Heart right ventricle (tissue), 16 donors: ENCODE measurements at regions not wholly inside any gene's neighbourhood (a gene's known extent, or its start where the extent isn't known, plus 50 kb on each side); places are given as distances from the start of the nearest gene placed in this dataset.

Source experiments
- ATAC-seq, 8 donors: fragments of 200-7000 bp; cut with Tn5 transposase; one replicate each; pipeline ENCODE4 v1.9.1; 2020; ENCODE audit warnings: mild to moderate bottlenecking in 8 of 8, moderate library complexity in 8 of 8, moderate number of reproducible peaks in 1 of 8
- DNase-seq, 2 donors: peaks; one replicate each; pipeline ENCODE4 v3.0.0-alpha.2; 2020
- H3K27ac ChIP-seq, 10 donors: fragments of 200-600 bp; sonication (generic) in 2 of 10; one replicate each; pipeline versions ENCODE4 v1.5.0 to v1.8.0; 2020 to 2022; ENCODE audit warnings: mild to moderate bottlenecking in 3 of 10
- H3K27me3 ChIP-seq, 7 donors: fragments of 200-600 bp; one replicate each; pipeline ENCODE4 v1.8.0; 2021 to 2022; ENCODE audit warnings: mild to moderate bottlenecking in 2 of 7
- H3K36me3 ChIP-seq, 9 donors: fragments of 200-600 bp; sonication (generic) in 1 of 9; one replicate each; pipeline versions ENCODE4 v1.5.0 to v1.8.0; 2020 to 2022; ENCODE audit warnings: mild to moderate bottlenecking in 2 of 9
- H3K4me1 ChIP-seq, 9 donors: fragments of 200-600 bp; sonication (generic) in 1 of 9; one replicate each; pipeline versions ENCODE4 v1.5.0 to v1.8.0; 2020 to 2022; ENCODE audit warnings: mild to moderate bottlenecking in 4 of 9
- H3K4me3 ChIP-seq, 10 donors: fragments of 200-600 bp; sonication (generic) in 2 of 10; one replicate each; pipeline versions ENCODE4 v1.5.0 to v1.8.0; 2020 to 2022; ENCODE audit warnings: mild to moderate bottlenecking in 7 of 10, moderate library complexity in 2 of 10
- H3K9me3 ChIP-seq, 11 donors: fragments of 200-600 bp in 10 of 11; sonication (generic) in 2 of 11; one replicate each; pipeline versions ENCODE4 v1.5.0 to v1.8.0; 2013 to 2022; ENCODE audit warnings: mild to moderate bottlenecking in 2 of 11, control low read depth in 1 of 11, moderate library complexity in 1 of 11
- WGBS, 2 donors: extraction: QIAGEN DNeasy Blood & Tissue Kit; methylation state at CpG; one replicate each; pipeline ENCODE4 v1.1.7; 2013; ENCODE audit warnings: inconsistent platforms in 1 of 2; 5-methylcytosine and 5-hydroxymethylcytosine counted together
- intact Hi-C, 10 donors: fragments of 100-400 bp; cut with DNase I; formaldehyde crosslinking; loops; one replicate each; pipeline versions ENCODE4 v1.11.1 to v1.14.2; 2022
- TF ChIP-seq, protein P1 (sequence below), 9 donors: fragments of 200-600 bp; sonication (generic) in 2 of 9; IDR thresholded peaks; one replicate each; pipeline versions ENCODE4 v1.5.0 to v1.8.0; 2021 to 2022; ENCODE audit warnings: antibody characterized with exemption in 9 of 9, mild to moderate bottlenecking in 5 of 9, moderate library complexity in 1 of 9
- donor health status: Arrhythmogenic right ventricular cardiomyopathy.
- donor health status: ischemic (EF 13 %, LVEDD 7.1; RV severe dilation, severe dysfunction).
- donor health status: healthy with polysubstance abuse.
- donor health status: DM: no; HTN: yes; CAD: no.
- donor health status: DM: no; HTN: no; CAD: no.
- donor health status: ischemic (EF 25% LVEDD 6.9; RV normal size, moderate dysfunction).
- donor health status: ischemic (EF 25% LVEDD 5.7; RV mildly dilated, moderate dysfunction).
- donor health status: healthy.
- donor health status: DM: yes; HTN: yes; CAD: no.
- donor health status: Ischemic cardiomyopathy.
- donor health status: ischemic (EF 35%, LVEDD 5.7; RV mildly dilated, moderate dysfunction).
- donor health status: nonischemic (EF 11% LVEDD 7.7; RV severe dilation, severe dysfunction).
- donor health status: DM: yes; HTN: yes; CAD: no.
- donor health status: PGD.
- donor health status: ischemic (EF 29% LVEDD 5.4; RV normal size, mild dysfunction).
- donor health status: nonischemic (EF 23%, LVEDD 6.1; RV moderate dilation, normal function).

DNA sequence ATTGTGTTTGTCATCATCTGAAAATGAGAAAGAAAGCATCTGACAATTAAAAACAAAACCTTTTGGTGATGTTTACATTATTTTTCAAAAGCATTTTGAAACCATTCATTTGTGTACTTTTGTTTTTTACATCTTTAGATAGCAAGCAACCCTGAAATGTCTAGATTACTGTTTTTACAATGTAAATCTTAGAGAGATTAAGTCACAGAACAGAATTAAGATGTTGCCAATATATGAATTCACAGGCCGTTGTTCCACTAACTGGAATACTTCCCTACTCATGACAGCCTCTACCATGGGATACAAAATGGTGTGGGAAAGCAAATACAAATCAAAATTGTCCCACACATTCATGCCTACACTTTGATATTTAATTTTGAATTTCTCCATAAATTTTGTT, 480.0 kb upstream of the ZEB2 start:
- TF ChIP-seq, protein P1, sequence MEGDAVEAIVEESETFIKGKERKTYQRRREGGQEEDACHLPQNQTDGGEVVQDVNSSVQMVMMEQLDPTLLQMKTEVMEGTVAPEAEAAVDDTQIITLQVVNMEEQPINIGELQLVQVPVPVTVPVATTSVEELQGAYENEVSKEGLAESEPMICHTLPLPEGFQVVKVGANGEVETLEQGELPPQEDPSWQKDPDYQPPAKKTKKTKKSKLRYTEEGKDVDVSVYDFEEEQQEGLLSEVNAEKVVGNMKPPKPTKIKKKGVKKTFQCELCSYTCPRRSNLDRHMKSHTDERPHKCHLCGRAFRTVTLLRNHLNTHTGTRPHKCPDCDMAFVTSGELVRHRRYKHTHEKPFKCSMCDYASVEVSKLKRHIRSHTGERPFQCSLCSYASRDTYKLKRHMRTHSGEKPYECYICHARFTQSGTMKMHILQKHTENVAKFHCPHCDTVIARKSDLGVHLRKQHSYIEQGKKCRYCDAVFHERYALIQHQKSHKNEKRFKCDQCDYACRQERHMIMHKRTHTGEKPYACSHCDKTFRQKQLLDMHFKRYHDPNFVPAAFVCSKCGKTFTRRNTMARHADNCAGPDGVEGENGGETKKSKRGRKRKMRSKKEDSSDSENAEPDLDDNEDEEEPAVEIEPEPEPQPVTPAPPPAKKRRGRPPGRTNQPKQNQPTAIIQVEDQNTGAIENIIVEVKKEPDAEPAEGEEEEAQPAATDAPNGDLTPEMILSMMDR (IDR thresholded peaks at IDR 0.05) = no peak
- no peak overlapping the region for H3K4me3 ChIP-seq
- no peaks in the 10 kb centered on the region for H3K27me3 ChIP-seq
- peak overlapping the region in 8 of 10 donors; percentile 5 to 73 (median 56) for H3K27ac ChIP-seq
- H3K4me1 ChIP-seq = peaks cover 0 to 22% (median 4%) of the 10 kb centered on the region in 9 donors
- ATAC-seq (no peak), DNase-seq (no peak)
- H3K36me3 ChIP-seq = no peaks in the 10 kb centered on the region
- intact Hi-C loops = loop anchor here in 2 of 10 donors (5.0 to 10.0 kb wide), 4 partner anchors 125 to 478 kb away; partner anchors contain the start of gene ZEB2 (in 2 of the 2)
- WGBS, 2 donors = 58 to 69% methylated on average over 1 of the region's 1 CpG
- H3K9me3 ChIP-seq = no peaks in the 10 kb centered on the region

DNA sequence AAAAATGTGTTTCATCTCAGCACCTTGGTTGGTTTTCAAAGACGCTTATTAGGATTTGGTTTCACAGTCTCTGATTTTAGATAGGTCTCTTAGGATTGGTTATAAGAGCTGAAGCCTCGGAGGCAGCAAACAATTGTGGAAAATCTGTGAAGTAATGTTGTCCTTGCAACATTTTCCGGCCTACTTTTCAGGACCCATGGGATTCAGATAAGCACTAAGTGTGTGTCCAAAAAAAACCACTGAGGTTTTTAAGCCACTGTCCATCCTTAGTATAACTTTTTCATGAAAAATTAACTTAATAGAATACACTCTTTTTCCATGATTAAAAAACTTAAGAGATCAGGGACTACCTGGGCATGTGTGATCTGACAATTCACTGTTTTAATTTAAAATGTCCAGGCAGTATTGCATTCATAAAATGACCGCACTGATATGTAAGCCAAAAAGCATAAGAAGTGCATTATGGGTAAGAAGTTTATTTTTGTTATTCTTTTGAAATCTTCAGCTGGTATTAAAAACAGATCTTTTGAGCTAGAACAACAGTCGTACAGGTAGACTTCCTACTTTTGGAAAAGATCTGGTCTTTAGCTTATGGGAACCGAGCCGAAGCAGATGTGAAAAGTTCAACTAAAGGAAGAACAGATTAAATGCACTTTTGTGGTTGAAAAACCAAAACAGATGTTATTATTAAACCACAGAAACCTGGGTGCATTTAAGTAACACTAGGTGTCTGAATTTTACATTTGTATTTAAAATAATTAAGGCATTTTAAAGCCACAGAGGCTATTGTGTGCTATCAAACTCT, 479.4 kb upstream of the ZEB2 start:
- Histone ChIP-seq H3K27ac (peak overlapping the region in 8 of 10 donors; percentile 5 to 73 (median 58)), H3K4me3 (no peak overlapping the region), H3K27me3 (no peaks in the 10 kb centered on the region), H3K36me3 (no peaks in the 10 kb centered on the region), H3K4me1 (peaks cover 0 to 22% (median 4%) of the 10 kb centered on the region in 9 donors), H3K9me3 (no peaks in the 10 kb centered on the region)
- TF ChIP-seq, protein P1 (IDR thresholded peaks at IDR 0.05) = no peak
- ATAC-seq (peak in 7 of 8 donors; percentile 73 to 92 (median 89)), DNase-seq (peak in 1 of 2 donors; percentile 57)
- WGBS, 2 donors = 45 to 59% methylated on average over 7 of the region's 7 CpGs
- intact Hi-C loops = loop anchor here in 1 of 10 donors (5.0 to 10.0 kb wide), 2 partner anchors 124 to 477 kb away; partner anchors contain the start of gene ZEB2

DNA sequence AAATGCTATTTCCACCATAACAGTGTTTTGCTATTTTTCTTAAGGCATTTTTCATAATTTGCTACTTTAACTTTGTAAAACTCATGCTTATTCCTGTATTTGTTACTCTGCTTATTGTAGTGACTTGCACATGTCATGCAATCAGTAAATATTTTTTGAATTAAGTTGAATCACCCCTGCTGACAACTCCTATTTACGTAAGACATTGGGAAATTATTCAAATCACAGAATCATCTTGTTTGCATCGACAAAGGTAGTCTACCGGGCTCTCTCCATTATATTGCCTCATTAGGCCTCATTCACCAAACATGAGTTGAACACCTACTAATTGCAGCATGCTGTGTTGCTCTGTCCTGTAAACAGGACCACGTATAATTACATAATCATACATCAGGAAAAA, 478.5 kb upstream of the ZEB2 start:
- peaks cover 0 to 22% (median 4%) of the 10 kb centered on the region in 9 donors for H3K4me1 ChIP-seq
- WGBS, 2 donors = 66 to 68% methylated on average over 4 of the region's 4 CpGs
- no peaks in the 10 kb centered on the region for H3K9me3 ChIP-seq
- H3K4me3 ChIP-seq = no peak overlapping the region
- ATAC-seq (no peak), DNase-seq (no peak)
- TF ChIP-seq, protein P1 (IDR thresholded peaks at IDR 0.05) = no peak
- no peaks in the 10 kb centered on the region for H3K27me3 ChIP-seq
- H3K36me3 ChIP-seq = no peaks in the 10 kb centered on the region
- H3K27ac ChIP-seq = peak overlapping the region in 9 of 10 donors; percentile 5 to 73 (median 54)
- intact Hi-C loops = loop anchor here in 1 of 10 donors (5.0 to 10.0 kb wide), 2 partner anchors 124 to 476 kb away; partner anchors contain the start of gene ZEB2

DNA sequence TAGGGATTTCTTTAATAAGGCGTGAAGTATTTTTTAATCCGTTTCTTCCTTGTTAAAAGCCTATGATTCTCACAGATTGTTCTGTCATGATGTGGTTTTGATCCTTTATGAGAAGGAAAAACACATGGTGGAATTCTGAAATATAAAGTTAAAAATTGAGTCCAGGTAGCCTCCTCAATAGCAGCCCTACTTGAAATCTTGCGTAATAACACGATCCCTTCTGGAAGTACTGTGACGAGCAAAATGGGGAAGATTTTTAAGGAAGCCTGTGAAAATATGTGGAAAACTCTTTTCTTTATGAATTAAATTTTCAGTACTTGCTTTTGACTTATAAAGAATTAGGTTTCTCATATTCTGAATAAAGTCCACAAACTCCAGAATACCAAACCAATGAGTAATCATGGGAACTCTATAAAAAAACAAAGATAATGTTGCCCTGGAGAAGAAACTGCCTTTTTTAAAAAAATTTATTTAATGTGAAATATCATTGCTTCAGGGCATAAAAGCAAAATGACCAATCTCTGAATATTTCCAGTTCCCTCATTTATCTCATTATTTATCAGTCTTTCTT, 476.4 kb upstream of the ZEB2 start:
- TF ChIP-seq, protein P1 (IDR thresholded peaks at IDR 0.05) = no peak
- ATAC-seq (no peak), DNase-seq (no peak)
- H3K9me3 ChIP-seq = no peaks in the 10 kb centered on the region
- H3K27ac ChIP-seq = peak overlapping the region in 9 of 10 donors; percentile 16 to 77 (median 65)
- WGBS, 2 donors = 50 to 56% methylated on average over 5 of the region's 5 CpGs
- intact Hi-C loops = loop anchor here in 1 of 10 donors (5.0 to 10.0 kb wide), 2 partner anchors 122 to 474 kb away; partner anchors contain the start of gene ZEB2
- H3K4me1 ChIP-seq = peaks cover 0 to 22% (median 4%) of the 10 kb centered on the region in 9 donors
- H3K4me3 ChIP-seq = peak overlapping the region in 3 of 10 donors; percentile 2 to 21 (median 14)
- no peaks in the 10 kb centered on the region for H3K27me3 ChIP-seq
- no peaks in the 10 kb centered on the region for H3K36me3 ChIP-seq
